ENCODE measurements at regions not wholly inside any gene's neighbourhood (a gene's known extent, or its start where the extent isn't known, plus 50 kb on each side); places are given as distances from the start of the nearest gene placed in this dataset.

DNA sequence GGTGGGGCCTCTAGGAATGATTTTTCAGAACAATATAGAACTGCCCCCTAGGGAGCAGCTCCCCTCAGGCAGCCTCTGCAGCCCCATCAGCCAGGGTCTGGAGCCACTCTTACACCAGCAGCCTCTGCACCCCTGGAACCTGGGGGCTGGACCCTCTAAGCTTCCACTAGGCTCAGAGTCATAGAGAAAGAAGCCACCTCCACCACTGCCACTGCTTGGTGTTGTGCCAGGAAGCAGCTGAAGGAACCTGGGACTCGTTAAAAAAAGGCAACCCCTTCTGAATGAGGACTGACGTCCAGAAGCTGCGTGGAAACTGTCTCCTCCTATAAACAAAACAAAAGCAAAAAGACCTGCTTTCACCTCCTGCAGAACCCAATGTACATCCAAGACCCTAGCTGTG, 98.1 kb upstream of the HS6ST1 start:
- TF ChIP-seq, protein P1, sequence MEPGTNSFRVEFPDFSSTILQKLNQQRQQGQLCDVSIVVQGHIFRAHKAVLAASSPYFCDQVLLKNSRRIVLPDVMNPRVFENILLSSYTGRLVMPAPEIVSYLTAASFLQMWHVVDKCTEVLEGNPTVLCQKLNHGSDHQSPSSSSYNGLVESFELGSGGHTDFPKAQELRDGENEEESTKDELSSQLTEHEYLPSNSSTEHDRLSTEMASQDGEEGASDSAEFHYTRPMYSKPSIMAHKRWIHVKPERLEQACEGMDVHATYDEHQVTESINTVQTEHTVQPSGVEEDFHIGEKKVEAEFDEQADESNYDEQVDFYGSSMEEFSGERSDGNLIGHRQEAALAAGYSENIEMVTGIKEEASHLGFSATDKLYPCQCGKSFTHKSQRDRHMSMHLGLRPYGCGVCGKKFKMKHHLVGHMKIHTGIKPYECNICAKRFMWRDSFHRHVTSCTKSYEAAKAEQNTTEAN (CRISPR knock-in tag; IDR thresholded peaks at IDR 0.05), result no peak
- TF ChIP-seq TEAD4 (CRISPR knock-in tag; IDR thresholded peaks at IDR 0.05), result no peak
- TF ChIP-seq CTCF (IDR thresholded peaks at IDR 0.05), result no peak
- TF ChIP-seq, protein P2, sequence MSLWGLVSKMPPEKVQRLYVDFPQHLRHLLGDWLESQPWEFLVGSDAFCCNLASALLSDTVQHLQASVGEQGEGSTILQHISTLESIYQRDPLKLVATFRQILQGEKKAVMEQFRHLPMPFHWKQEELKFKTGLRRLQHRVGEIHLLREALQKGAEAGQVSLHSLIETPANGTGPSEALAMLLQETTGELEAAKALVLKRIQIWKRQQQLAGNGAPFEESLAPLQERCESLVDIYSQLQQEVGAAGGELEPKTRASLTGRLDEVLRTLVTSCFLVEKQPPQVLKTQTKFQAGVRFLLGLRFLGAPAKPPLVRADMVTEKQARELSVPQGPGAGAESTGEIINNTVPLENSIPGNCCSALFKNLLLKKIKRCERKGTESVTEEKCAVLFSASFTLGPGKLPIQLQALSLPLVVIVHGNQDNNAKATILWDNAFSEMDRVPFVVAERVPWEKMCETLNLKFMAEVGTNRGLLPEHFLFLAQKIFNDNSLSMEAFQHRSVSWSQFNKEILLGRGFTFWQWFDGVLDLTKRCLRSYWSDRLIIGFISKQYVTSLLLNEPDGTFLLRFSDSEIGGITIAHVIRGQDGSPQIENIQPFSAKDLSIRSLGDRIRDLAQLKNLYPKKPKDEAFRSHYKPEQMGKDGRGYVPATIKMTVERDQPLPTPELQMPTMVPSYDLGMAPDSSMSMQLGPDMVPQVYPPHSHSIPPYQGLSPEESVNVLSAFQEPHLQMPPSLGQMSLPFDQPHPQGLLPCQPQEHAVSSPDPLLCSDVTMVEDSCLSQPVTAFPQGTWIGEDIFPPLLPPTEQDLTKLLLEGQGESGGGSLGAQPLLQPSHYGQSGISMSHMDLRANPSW (CRISPR knock-in tag; conservative IDR thresholded peaks at IDR 0.05; ENCODE audit: low read depth), result no peak
- TF ChIP-seq, protein P3, sequence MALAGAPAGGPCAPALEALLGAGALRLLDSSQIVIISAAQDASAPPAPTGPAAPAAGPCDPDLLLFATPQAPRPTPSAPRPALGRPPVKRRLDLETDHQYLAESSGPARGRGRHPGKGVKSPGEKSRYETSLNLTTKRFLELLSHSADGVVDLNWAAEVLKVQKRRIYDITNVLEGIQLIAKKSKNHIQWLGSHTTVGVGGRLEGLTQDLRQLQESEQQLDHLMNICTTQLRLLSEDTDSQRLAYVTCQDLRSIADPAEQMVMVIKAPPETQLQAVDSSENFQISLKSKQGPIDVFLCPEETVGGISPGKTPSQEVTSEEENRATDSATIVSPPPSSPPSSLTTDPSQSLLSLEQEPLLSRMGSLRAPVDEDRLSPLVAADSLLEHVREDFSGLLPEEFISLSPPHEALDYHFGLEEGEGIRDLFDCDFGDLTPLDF (CRISPR knock-in tag; IDR thresholded peaks at IDR 0.05), result no peak
- TF ChIP-seq CBFB (CRISPR knock-in tag; IDR thresholded peaks at IDR 0.05; ENCODE audit: low read depth), result no peak
- TF ChIP-seq NR1H2 (CRISPR knock-in tag; IDR thresholded peaks at IDR 0.05), result no peak
- no peak for TF ChIP-seq ZBTB21 (CRISPR knock-in tag; IDR thresholded peaks at IDR 0.05; ENCODE audit: borderline replicate concordance)
- no peak for TF ChIP-seq ZNF423 (CRISPR knock-in tag; IDR thresholded peaks at IDR 0.05)
- TF ChIP-seq ATF1 (CRISPR knock-in tag; IDR thresholded peaks at IDR 0.05), result no peak
